Testis (tissue), 2 donors: ENCODE measurements at regions not wholly inside any gene's neighbourhood (a gene's known extent, or its start where the extent isn't known, plus 50 kb on each side); places are given as distances from the start of the nearest gene placed in this dataset.

Experiments
- DNase-seq: peaks from one replicate; pipeline ENCODE4 v3.0.0-alpha.2; 2019
- H3K27ac ChIP-seq, 2 donors: fragments of 200-600 bp; sonication (generic); one replicate each; pipeline ENCODE4 v1.5.1; 2019
- H3K27me3 ChIP-seq: fragments of 200-600 bp; sonication (generic); one replicate; pipeline ENCODE4 v1.5.1; 2019
- H3K36me3 ChIP-seq: fragments of 200-600 bp; sonication (generic); one replicate; pipeline ENCODE4 v1.5.1; 2017; ENCODE audit warnings: low read depth; ENCODE audit errors: missing control alignments
- H3K4me1 ChIP-seq: fragments of 200-600 bp; sonication (generic); one replicate; pipeline ENCODE4 v1.5.1; 2019
- H3K4me3 ChIP-seq, 2 donors: fragments of 200-600 bp; sonication (generic); one replicate each; pipeline ENCODE4 v1.5.1; 2017 to 2019
- H3K9me3 ChIP-seq: fragments of 200-600 bp; sonication (generic); one replicate; pipeline ENCODE4 v1.5.1; 2017
- POLR2A ChIP-seq: fragments of 450-650 bp; IDR thresholded peaks from one replicate; pipeline ENCODE4 v1.6.1; 2017; ENCODE audit warnings: antibody characterized with exemption, mild to moderate bottlenecking, moderate library complexity
- WGBS, 2 donors: methylation state at CpG; one replicate each; pipeline ENCODE4 v1.1.5; 2018; 5-methylcytosine and 5-hydroxymethylcytosine counted together
- intact Hi-C: fragments of 100-400 bp; cut with DNase I; formaldehyde crosslinking; loops from one replicate; pipeline ENCODE4 v1.15.1; 2023; ENCODE audit warnings: low total_unique reads
- TF ChIP-seq, protein P1 (sequence below), 3 experiments: fragments of 450-650 bp in 2 of 3; fragments of 200-600 bp in 1 of 3; sonication (generic) in 1 of 3; IDR thresholded peaks; one replicate each; pipeline ENCODE4 v1.5.1; 2016 to 2019; ENCODE audit warnings: antibody characterized with exemption in 3 of 3, mild to moderate bottlenecking in 2 of 3, moderate library complexity in 1 of 3

DNA sequence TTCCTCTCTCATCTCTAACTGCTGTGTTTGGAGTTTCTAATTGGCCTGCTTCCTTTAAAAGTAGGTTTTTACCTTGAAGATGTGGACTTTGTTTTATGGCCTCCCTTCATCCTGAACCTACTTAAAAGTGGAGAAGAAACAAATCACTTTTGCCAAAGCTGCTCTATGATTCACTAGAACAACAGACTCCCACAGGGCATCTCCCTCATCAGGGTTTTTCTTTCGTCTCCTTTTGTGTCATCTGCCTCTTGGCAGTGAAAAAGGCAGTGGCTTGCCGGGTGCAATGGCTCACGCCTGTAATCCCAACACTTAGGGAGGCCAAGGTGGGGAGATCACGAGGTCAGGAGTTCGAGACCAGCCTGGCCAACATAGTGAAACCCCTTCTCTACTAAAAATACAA, 186.6 kb upstream of the MTNR1B start:
- no peaks in the 10 kb centered on the region for H3K27me3 ChIP-seq
- H3K36me3 ChIP-seq, result no peaks in the 10 kb centered on the region
- H3K27ac ChIP-seq, result no peak overlapping the region
- no peak overlapping the region for H3K4me3 ChIP-seq
- TF ChIP-seq, protein P1, sequence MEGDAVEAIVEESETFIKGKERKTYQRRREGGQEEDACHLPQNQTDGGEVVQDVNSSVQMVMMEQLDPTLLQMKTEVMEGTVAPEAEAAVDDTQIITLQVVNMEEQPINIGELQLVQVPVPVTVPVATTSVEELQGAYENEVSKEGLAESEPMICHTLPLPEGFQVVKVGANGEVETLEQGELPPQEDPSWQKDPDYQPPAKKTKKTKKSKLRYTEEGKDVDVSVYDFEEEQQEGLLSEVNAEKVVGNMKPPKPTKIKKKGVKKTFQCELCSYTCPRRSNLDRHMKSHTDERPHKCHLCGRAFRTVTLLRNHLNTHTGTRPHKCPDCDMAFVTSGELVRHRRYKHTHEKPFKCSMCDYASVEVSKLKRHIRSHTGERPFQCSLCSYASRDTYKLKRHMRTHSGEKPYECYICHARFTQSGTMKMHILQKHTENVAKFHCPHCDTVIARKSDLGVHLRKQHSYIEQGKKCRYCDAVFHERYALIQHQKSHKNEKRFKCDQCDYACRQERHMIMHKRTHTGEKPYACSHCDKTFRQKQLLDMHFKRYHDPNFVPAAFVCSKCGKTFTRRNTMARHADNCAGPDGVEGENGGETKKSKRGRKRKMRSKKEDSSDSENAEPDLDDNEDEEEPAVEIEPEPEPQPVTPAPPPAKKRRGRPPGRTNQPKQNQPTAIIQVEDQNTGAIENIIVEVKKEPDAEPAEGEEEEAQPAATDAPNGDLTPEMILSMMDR (IDR thresholded peaks at IDR 0.05), result no peak
- no peak for TF ChIP-seq POLR2A
- H3K4me1 ChIP-seq, result no peaks in the 10 kb centered on the region
- WGBS, 2 donors, result 81 to 92% methylated on average over 5 of the region's 5 CpGs
- no peaks in the 10 kb centered on the region for H3K9me3 ChIP-seq
- no peak for DNase-seq
- intact Hi-C loops, result no loop called here

DNA sequence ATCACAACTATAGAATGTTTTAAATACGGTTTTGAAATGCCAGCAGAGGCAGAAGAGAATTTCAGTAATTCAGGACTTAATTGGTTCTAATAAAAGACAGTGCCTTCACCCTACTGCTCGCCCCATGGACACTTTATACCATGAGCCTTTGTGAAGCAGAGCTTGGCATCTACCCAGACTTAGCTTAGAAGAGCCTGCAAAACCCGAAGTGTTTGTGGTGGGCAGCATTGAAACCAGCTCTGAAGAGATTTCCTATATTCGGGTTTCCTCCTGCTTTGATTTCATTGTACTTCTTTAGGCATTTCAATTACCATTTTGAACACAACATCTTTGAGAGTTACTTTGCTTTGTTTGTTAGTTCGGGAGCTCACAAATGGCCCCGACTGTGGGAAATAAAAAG, 185.1 kb upstream of the MTNR1B start:
- no peak for DNase-seq
- H3K36me3 ChIP-seq, result no peaks in the 10 kb centered on the region
- H3K27me3 ChIP-seq, result no peaks in the 10 kb centered on the region
- intact Hi-C loops, result no loop called here
- no peak overlapping the region for H3K27ac ChIP-seq
- no peaks in the 10 kb centered on the region for H3K4me1 ChIP-seq
- WGBS, 2 donors, result 46 to 63% methylated on average over 6 of the region's 6 CpGs
- no peak overlapping the region for H3K4me3 ChIP-seq
- H3K9me3 ChIP-seq, result no peaks in the 10 kb centered on the region
- TF ChIP-seq, protein P1 (IDR thresholded peaks at IDR 0.05), result no peak
- no peak for TF ChIP-seq POLR2A

DNA sequence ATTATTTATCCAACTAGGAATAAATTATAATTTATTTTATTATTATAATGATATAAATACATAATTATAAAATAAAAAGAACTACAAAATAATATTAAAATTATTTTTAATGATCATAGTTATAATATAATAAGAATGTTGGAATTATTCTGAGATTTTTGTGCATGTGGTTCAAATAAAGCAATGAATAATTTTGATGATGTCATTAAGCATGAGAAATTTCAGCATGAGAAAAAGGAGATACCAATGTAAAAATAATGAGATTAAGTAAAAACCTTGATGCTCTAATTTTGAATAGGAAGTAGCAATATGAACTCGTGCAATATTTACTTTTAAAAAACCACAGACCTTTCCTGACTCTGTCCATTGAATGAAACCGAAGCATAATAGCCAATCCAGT, 181.8 kb upstream of the MTNR1B start:
- intact Hi-C loops, result no loop called here
- TF ChIP-seq, protein P1 (IDR thresholded peaks at IDR 0.05), result no peak
- TF ChIP-seq POLR2A, result no peak
- H3K27ac ChIP-seq, result no peak overlapping the region

DNA sequence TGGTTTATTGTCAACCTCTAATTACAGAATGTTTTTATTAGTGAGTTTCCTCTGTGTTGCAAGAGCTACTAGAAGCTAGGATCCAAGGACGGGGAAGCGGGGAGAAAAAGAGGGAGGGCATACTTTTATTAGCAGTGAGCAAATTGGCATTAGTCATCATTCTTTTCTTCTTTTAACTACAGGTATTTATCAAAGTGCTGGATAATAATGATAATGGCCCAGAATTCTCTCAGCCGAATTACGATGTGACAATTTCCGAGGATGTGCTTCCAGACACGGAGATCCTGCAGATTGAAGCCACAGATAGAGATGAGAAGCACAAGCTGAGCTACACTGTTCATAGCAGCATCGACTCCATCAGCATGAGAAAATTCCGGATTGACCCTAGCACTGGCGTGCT, 179.7 kb upstream of the MTNR1B start:
- intact Hi-C loops, result no loop called here
- Histone ChIP-seq H3K27me3 (no peaks in the 10 kb centered on the region), H3K9me3 (no peaks in the 10 kb centered on the region), H3K4me1 (no peaks in the 10 kb centered on the region), H3K36me3 (no peaks in the 10 kb centered on the region), H3K4me3 (no peak overlapping the region), H3K27ac (no peak overlapping the region)
- no peak for DNase-seq
- no peak for TF ChIP-seq POLR2A
- TF ChIP-seq, protein P1 (IDR thresholded peaks at IDR 0.05), result no peak
- 79 to 88% methylated on average over 9 of the region's 9 CpGs for WGBS, 2 donors

More for the DNA sequence above, 181.8 kb upstream of the MTNR1B start:
- no peaks in the 10 kb centered on the region for H3K27me3 ChIP-seq
- DNase-seq, result no peak
- no peaks in the 10 kb centered on the region for H3K36me3 ChIP-seq
- WGBS, 2 donors, result 79 to 82% methylated on average over 2 of the region's 2 CpGs
- H3K4me3 ChIP-seq, result no peak overlapping the region
- H3K9me3 ChIP-seq, result no peaks in the 10 kb centered on the region
- H3K4me1 ChIP-seq, result no peaks in the 10 kb centered on the region

DNA sequence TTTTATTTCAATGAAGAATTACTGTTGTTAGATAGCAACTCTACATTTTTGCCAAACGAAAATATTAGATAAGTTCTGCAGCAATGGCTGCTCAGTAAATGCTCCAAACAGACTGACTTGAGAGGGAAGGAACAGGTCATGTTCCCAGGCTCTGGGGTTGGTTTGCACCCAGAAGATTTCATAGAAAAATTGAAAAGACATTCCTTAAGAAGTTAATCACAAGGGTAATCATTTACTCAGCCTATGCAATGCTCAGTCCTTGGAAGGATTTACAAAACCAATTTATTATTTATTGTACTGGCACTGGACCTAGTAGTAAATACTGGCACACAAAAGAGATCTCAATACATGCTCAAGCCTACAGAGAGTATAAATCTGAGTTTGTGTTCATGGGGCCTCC, 179.1 kb upstream of the MTNR1B start:
- H3K4me1 ChIP-seq, result no peaks in the 10 kb centered on the region
- no peak for DNase-seq
- H3K27ac ChIP-seq, result no peak overlapping the region
- no peak overlapping the region for H3K4me3 ChIP-seq
- no peaks in the 10 kb centered on the region for H3K9me3 ChIP-seq
- no peaks in the 10 kb centered on the region for H3K27me3 ChIP-seq
- TF ChIP-seq POLR2A, result no peak
- TF ChIP-seq, protein P1 (IDR thresholded peaks at IDR 0.05), result no peak
- no peaks in the 10 kb centered on the region for H3K36me3 ChIP-seq
- intact Hi-C loops, result no loop called here
- WGBS, 2 donors, result 57 to 74% methylated on average over 1 of the region's 1 CpG
